ENCODE measurements at regions not wholly inside any gene's neighbourhood (a gene's known extent, or its start where the extent isn't known, plus 50 kb on each side); places are given as distances from the start of the nearest gene placed in this dataset.

- H3K4me1 ChIP-seq, result no peaks in the 10 kb centered on the region
- peak overlapping the region; percentile 49 for H3K27ac ChIP-seq
- TF ChIP-seq CTCF (IDR thresholded peaks at IDR 0.05), result no peak
- no peaks in the 10 kb centered on the region for H3K36me3 ChIP-seq (ENCODE audit: control insufficient read depth, insufficient read depth, low read length)
- no peaks in the 10 kb centered on the region for H3K79me2 ChIP-seq
- H2AFZ ChIP-seq, result no peak overlapping the region
- H3K9ac ChIP-seq, result no peak overlapping the region
- no peaks in the 10 kb centered on the region for H3K9me3 ChIP-seq (ENCODE audit: control insufficient read depth, low read length)
- H3K4me2 ChIP-seq (ENCODE audit: low read length), result no peak overlapping the region
- no peaks in the 10 kb centered on the region for H3K27me3 ChIP-seq (ENCODE audit: control insufficient read depth, insufficient read depth, low read length)
- no peak overlapping the region for H3K4me3 ChIP-seq (ENCODE audit: low read depth, low read length)
These were observed 95.5 kb downstream of the CEBPB start for GRCh38 chr20:50286174-50286511.

- Histone ChIP-seq H3K27ac (peak overlapping the region; percentile 49), H3K4me3 (ENCODE audit: low read depth, low read length) (no peak overlapping the region), H3K4me2 (ENCODE audit: low read length) (no peak overlapping the region), H2AFZ (no peak overlapping the region), H3K9me3 (ENCODE audit: control insufficient read depth, low read length) (no peaks in the 10 kb centered on the region), H3K79me2 (no peaks in the 10 kb centered on the region), H3K27me3 (ENCODE audit: control insufficient read depth, insufficient read depth, low read length) (no peaks in the 10 kb centered on the region), H3K9ac (no peak overlapping the region), H3K36me3 (ENCODE audit: control insufficient read depth, insufficient read depth, low read length) (no peaks in the 10 kb centered on the region), H3K4me1 (no peaks in the 10 kb centered on the region)
- no peak for TF ChIP-seq CTCF (IDR thresholded peaks at IDR 0.05)
These were observed 96.0 kb downstream of the CEBPB start for GRCh38 chr20:50286609-50287008.

GRCh38 chr20:50287512-50287911 is 96.9 kb downstream of the CEBPB start:
- H3K9me3 ChIP-seq (ENCODE audit: control insufficient read depth, low read length), result no peaks in the 10 kb centered on the region
- H3K4me3 ChIP-seq (ENCODE audit: low read depth, low read length), result no peak overlapping the region
- no peak overlapping the region for H3K9ac ChIP-seq
- H3K4me2 ChIP-seq (ENCODE audit: low read length), result no peak overlapping the region
- H3K27me3 ChIP-seq (ENCODE audit: control insufficient read depth, insufficient read depth, low read length), result no peaks in the 10 kb centered on the region
- no peak overlapping the region for H3K27ac ChIP-seq
- H3K36me3 ChIP-seq (ENCODE audit: control insufficient read depth, insufficient read depth, low read length), result no peaks in the 10 kb centered on the region
- TF ChIP-seq CTCF (IDR thresholded peaks at IDR 0.05), result no peak
- peaks cover 3% of the 10 kb centered on the region for H3K4me1 ChIP-seq
- no peaks in the 10 kb centered on the region for H3K79me2 ChIP-seq
- no peak overlapping the region for H2AFZ ChIP-seq

GRCh38 chr20:50288128-50288623 is 97.5 kb downstream of the CEBPB start:
- H2AFZ ChIP-seq, result no peak overlapping the region
- H3K79me2 ChIP-seq, result no peaks in the 10 kb centered on the region
- H3K4me2 ChIP-seq (ENCODE audit: low read length), result no peak overlapping the region
- no peak overlapping the region for H3K4me3 ChIP-seq (ENCODE audit: low read depth, low read length)
- no peaks in the 10 kb centered on the region for H3K9me3 ChIP-seq (ENCODE audit: control insufficient read depth, low read length)
- H3K36me3 ChIP-seq (ENCODE audit: control insufficient read depth, insufficient read depth, low read length), result no peaks in the 10 kb centered on the region
- TF ChIP-seq CTCF (IDR thresholded peaks at IDR 0.05), result no peak
- no peaks in the 10 kb centered on the region for H3K27me3 ChIP-seq (ENCODE audit: control insufficient read depth, insufficient read depth, low read length)
- no peak overlapping the region for H3K9ac ChIP-seq
- no peak overlapping the region for H3K27ac ChIP-seq
- H3K4me1 ChIP-seq, result peaks cover 8% of the 10 kb centered on the region

- no peaks in the 10 kb centered on the region for H3K79me2 ChIP-seq
- no peaks in the 10 kb centered on the region for H3K27me3 ChIP-seq (ENCODE audit: control insufficient read depth, insufficient read depth, low read length)
- no peak overlapping the region for H3K4me2 ChIP-seq (ENCODE audit: low read length)
- H3K4me3 ChIP-seq (ENCODE audit: low read depth, low read length), result no peak overlapping the region
- H2AFZ ChIP-seq, result no peak overlapping the region
- no peaks in the 10 kb centered on the region for H3K9me3 ChIP-seq (ENCODE audit: control insufficient read depth, low read length)
- no peak overlapping the region for H3K9ac ChIP-seq
- H3K27ac ChIP-seq, result no peak overlapping the region
- no peaks in the 10 kb centered on the region for H3K36me3 ChIP-seq (ENCODE audit: control insufficient read depth, insufficient read depth, low read length)
- peaks cover 8% of the 10 kb centered on the region for H3K4me1 ChIP-seq
- no peak for TF ChIP-seq CTCF (IDR thresholded peaks at IDR 0.05)
These were observed 99.0 kb downstream of the CEBPB start for GRCh38 chr20:50289581-50289980.

Measured in parathyroid adenoma (tissue), 2 donors.